ENCODE measurements at regions not wholly inside any gene's neighbourhood (a gene's known extent, or its start where the extent isn't known, plus 50 kb on each side); places are given as distances from the start of the nearest gene placed in this dataset.

DNA sequence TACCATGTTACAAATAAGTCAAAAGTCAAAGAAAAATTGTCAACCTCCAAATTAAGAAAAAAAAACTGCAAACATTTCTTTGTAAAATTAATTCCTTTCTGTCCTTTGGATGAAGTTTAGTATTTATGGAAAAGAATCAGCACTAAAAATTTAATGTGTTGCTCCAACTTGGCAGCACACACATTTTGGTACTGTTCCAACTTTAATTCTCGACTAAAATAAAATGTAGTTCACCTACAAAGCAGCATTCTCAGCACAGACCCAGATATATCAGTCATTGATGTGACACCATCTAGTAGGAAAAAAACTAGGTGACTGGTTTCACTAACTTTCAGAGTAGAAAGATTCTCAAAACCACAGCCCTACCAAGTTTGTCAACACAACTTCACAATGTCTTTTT lies 131.7 kb upstream of the ROBO2 start:
- TF ChIP-seq, protein P1, sequence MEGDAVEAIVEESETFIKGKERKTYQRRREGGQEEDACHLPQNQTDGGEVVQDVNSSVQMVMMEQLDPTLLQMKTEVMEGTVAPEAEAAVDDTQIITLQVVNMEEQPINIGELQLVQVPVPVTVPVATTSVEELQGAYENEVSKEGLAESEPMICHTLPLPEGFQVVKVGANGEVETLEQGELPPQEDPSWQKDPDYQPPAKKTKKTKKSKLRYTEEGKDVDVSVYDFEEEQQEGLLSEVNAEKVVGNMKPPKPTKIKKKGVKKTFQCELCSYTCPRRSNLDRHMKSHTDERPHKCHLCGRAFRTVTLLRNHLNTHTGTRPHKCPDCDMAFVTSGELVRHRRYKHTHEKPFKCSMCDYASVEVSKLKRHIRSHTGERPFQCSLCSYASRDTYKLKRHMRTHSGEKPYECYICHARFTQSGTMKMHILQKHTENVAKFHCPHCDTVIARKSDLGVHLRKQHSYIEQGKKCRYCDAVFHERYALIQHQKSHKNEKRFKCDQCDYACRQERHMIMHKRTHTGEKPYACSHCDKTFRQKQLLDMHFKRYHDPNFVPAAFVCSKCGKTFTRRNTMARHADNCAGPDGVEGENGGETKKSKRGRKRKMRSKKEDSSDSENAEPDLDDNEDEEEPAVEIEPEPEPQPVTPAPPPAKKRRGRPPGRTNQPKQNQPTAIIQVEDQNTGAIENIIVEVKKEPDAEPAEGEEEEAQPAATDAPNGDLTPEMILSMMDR (IDR thresholded peaks at IDR 0.05; ENCODE audit: low read depth, low read length) = no peak
- no peak for TF ChIP-seq EZH2phosphoT487 (IDR thresholded peaks at IDR 0.05; ENCODE audit: low read depth)

Data from OCI-LY3 (cell line).